ENCODE measurements at regions not wholly inside any gene's neighbourhood (a gene's known extent, or its start where the extent isn't known, plus 50 kb on each side); places are given as distances from the start of the nearest gene placed in this dataset.

- TF ChIP-seq CTCF (IDR thresholded peaks at IDR 0.05; ENCODE audit: low read length) (no peak), EZH2 (IDR thresholded peaks at IDR 0.05; ENCODE audit: borderline replicate concordance, low read length) (no peak)
Measured at GRCh38 chr4:10811991-10812390, 127.4 kb upstream of the CLNK start.

Measured in OCI-LY1 (cell line).